ENCODE measurements at regions not wholly inside any gene's neighbourhood (a gene's known extent, or its start where the extent isn't known, plus 50 kb on each side); places are given as distances from the start of the nearest gene placed in this dataset.

- no peak for DNase-seq
Measured at GRCh38 chr11:70843906-70844305, 408.5 kb downstream of the SHANK2 start.

- no peak for DNase-seq
Measured at GRCh38 chr11:70844387-70844786, 408.0 kb downstream of the SHANK2 start.

- DNase-seq, result no peak
Measured at GRCh38 chr11:70845591-70846041, 406.8 kb downstream of the SHANK2 start.

GRCh38 chr11:70846781-70847655, 405.4 kb downstream of the SHANK2 start:
- DNase-seq, result no peak

- no peak for DNase-seq
Measured at GRCh38 chr11:70848243-70848750, 404.1 kb downstream of the SHANK2 start.

- DNase-seq, result no peak
Measured at GRCh38 chr11:70849031-70849430, 403.3 kb downstream of the SHANK2 start.

- no peak for DNase-seq
Measured at GRCh38 chr11:70851308-70851707, 401.1 kb downstream of the SHANK2 start.

GRCh38 chr11:70851907-70852306, 400.5 kb downstream of the SHANK2 start:
- DNase-seq, result no peak

- DNase-seq, result no peak
Measured at GRCh38 chr11:70853068-70853769, 399.2 kb downstream of the SHANK2 start.

- DNase-seq, result no peak
Measured at GRCh38 chr11:70853770-70854108, 398.6 kb downstream of the SHANK2 start.

- DNase-seq, result no peak
Measured at GRCh38 chr11:70854201-70854600, 398.2 kb downstream of the SHANK2 start.

GRCh38 chr11:70854901-70855556, 397.3 kb downstream of the SHANK2 start:
- DNase-seq, result no peak

- DNase-seq, result no peak
Measured at GRCh38 chr11:70857894-70858293, 394.5 kb downstream of the SHANK2 start.

GRCh38 chr11:70859180-70859579, 393.2 kb downstream of the SHANK2 start:
- no peak for DNase-seq

GRCh38 chr11:70860888-70861287, 391.5 kb downstream of the SHANK2 start:
- DNase-seq, result no peak

- no peak for DNase-seq
Measured at GRCh38 chr11:70861559-70861958, 390.8 kb downstream of the SHANK2 start.

GRCh38 chr11:70862093-70862492, 390.3 kb downstream of the SHANK2 start:
- DNase-seq, result no peak

GRCh38 chr11:70863186-70863585, 389.2 kb downstream of the SHANK2 start:
- no peak for DNase-seq

GRCh38 chr11:70863993-70864392, 388.4 kb downstream of the SHANK2 start:
- DNase-seq, result no peak

- DNase-seq, result no peak
Measured at GRCh38 chr11:70865356-70865755, 387.0 kb downstream of the SHANK2 start.

- no peak for DNase-seq
Measured at GRCh38 chr11:70866834-70867233, 385.5 kb downstream of the SHANK2 start.

GRCh38 chr11:70867281-70868047, 384.9 kb downstream of the SHANK2 start:
- DNase-seq, result no peak
